NCI-H2196 treated with DMSO at 0.1 percent for 48 hours (cell line): ENCODE measurements at regions not wholly inside any gene's neighbourhood (a gene's known extent, or its start where the extent isn't known, plus 50 kb on each side); places are given as distances from the start of the nearest gene placed in this dataset.
"Not testable (repeated sequence)": the region's sequence is repeated elsewhere in the genome, so short reads cannot be mapped to it uniquely, and the experiment has no call there.

Experiments
- DNase-seq: peaks from one replicate; lab custom pipeline; 2025; ENCODE audit not compliant: unreplicated experiment; lab: John Stamatoyannopoulos, UW

- not testable (repeated sequence) for DNase-seq
These were observed 189.1 kb downstream of the DUSP10 start for GRCh38 chr1:221552792-221553191.

DNA sequence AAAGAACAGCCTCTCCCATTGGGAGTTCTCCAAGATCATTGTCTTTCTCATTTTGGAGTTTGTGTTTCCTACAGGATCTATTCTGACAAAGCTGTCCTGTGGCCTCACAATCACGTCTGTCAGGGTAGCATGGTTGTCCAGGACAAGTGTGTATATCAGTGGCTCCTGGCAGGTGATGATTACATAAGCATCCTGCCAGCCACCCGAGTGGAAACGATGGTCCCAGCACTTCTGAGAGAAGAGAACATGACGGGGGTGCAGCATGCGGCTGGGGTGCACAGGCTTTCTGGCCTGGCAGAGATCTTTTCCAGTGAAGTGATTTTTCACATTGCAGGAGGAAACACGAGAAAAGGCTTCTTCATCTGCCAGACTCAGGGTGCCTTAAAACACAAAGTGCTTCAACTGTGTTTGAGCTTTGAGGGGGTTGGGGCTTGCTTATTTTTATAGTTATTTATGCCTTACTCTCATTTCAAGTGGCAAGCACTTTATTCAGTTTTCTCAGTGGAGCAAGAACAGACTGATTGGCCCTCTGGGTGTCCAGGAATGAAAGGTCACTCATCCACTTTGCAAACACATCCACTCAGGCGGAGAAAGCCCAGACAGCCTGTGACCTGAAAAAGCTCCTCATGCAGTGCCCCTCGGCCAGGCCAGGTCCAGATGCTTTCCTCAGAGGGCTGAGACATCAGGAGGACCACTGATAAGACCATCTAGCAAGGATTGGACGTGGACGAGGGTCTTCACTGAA, 186.0 kb downstream of the DUSP10 start:
- DNase-seq, result no peak

- DNase-seq, result no peak
These were observed 185.5 kb downstream of the DUSP10 start for GRCh38 chr1:221556435-221556834.

- no peak for DNase-seq
These were observed 184.9 kb downstream of the DUSP10 start for GRCh38 chr1:221557013-221557412.

GRCh38 chr1:221558396-221558795, 183.5 kb downstream of the DUSP10 start:
- no peak for DNase-seq

GRCh38 chr1:221559911-221560310, 182.0 kb downstream of the DUSP10 start:
- DNase-seq, result no peak

DNA sequence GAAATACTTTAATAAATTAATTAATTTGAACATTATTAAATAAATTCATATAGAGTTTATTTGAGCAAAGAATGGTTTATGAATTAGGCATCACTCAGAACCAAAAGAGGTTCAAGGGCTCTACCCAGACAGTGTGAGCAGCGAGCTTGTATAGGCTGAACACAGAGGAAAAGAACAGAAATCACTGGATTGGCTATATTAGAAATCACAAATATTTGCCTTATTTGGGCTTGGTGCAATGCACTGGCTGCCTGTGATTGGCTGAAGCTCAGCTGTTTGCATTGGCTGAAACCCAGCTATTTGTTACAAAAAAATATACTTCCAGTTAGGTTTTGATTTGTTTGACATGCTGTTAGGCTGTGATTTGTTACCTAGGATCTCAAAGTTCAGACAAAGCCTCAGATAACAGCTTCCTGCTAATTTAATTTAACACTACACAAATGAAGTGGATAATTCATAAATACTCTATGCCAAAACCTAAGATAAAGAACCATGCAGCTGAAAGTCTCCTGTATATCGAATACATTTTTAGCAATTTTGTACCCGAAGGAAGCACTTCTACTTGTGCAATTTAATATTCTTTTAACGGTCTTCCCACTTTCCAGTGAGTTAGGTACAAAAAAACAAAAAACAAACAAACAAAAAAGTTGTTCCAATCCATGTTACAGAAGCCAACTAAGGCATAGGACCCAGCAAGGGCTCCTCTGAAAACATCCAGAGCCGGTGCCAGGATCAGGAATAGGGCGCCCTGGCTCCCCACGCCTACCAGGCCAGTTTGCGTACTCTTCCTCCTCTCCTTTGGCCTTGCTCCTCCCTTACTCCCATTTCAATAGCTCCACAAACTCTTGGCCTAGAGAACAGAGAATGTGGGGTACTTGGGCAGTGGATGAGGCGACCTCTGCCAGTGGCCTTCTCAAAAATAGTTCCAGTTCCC, 179.1 kb downstream of the DUSP10 start:
- no peak for DNase-seq

DNA sequence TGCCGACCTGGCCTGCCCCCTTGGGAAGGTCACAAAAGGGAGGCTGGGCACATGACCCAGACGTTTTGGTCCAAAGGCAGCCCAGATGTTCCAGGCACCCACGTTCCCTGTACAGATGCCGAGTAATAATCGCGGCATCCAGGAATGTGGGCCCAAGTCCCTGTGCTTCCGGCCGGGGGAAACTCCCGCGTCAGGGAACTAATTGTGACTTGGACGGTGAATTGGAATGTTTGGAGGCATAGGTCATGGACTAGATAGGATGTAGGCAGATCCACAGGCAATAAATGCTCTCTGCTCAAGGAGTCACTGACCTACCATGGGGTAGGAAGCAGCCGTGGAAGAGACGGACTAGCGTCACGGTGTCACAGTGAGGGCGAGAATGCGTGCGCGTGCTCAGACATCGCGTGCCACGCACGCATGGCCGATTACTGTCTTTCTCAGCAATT, 178.4 kb downstream of the DUSP10 start:
- DNase-seq, result no peak

GRCh38 chr1:221564891-221565290, 177.0 kb downstream of the DUSP10 start:
- no peak for DNase-seq

GRCh38 chr1:221565711-221566110, 176.2 kb downstream of the DUSP10 start:
- DNase-seq, result no peak

DNA sequence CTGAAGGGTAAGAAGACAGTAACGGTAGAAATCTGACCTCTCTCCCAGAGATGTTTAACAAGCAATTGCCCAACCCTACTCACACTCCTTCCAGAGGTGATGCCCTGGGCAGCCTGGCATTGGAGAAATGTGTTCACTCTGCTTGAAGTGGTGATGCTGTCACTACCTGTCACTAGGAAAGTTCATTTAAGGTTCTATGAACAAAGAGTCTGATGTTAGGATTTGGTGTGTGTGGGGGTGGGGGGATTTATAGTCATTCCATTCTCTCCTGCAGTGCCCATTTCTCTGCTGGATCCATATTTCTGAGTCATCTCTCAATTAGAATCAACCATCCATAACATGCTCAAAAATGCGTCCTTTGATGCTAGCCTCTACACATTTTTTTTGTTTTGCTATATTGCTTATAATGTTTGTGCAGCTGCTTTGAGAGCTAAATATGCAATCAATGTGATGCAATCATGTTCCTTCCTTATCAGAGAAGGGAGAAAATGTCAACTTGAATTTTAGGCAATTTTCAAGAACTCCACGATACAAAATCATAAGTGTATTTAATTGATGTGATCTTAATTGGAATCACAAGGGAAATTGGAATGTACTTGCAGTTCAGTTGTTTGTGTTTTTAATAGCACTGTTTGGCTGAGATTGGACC, 173.9 kb downstream of the DUSP10 start:
- no peak for DNase-seq

DNA sequence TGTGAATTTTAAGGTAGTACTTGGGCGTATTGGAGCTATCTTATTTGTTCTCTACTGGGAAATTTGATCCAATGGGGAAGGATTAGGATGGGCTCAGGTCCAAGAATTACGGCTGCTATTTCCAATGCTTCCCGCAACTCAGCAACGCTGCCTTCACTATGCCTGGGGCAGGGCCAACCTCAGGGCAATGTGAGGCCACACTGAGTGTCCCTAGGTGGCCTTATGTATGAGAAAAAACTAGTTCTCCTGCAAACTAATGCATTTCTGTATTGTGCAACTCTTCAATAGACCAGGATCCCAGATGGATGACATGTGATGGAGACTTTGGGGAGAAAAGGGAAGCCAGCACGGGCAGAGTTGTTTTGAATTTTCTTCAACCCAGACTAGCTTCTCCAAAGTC, 168.1 kb downstream of the DUSP10 start:
- peak; percentile 35 for DNase-seq

DNA sequence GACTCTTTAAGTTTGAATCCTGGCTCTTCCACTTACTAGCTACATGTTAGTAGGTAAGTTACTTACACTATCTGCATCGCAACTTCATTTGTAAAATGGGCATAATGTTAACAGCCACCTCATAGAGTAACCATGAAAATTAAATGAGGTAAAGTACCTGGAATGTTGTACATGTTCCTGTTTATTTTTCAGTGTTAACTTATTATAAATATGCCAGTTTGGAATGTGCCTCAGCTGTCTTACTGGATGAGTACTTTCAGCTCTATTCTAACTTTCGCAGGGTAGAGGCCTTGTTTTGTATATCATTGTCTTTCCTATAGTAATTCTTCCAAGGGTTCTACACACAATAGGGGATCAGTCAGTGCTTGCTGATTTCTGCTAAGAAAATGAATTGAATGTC, 167.4 kb downstream of the DUSP10 start:
- no peak for DNase-seq

DNA sequence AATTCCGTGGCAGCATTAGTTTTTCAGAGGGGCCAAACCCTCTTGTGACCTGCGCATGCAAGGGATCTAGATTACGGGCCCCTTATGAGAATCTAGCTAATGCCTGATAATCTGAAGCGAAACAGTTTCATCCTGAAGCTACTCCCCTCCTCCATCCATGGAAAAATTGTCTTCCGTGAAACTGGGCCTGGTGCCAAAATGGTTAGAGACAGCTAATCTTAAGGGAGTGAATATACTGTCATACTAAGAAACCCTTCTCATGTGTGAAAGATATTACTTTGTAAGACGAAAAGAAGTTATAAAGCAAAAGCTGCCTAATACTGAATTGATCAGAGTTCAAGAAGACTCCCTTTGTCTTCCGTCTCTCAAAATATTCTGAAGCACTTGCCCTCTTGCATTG, 166.3 kb downstream of the DUSP10 start:
- no peak for DNase-seq

GRCh38 chr1:221576268-221576667, 165.6 kb downstream of the DUSP10 start:
- no peak for DNase-seq

GRCh38 chr1:221583465-221583864, 158.4 kb downstream of the DUSP10 start:
- no peak for DNase-seq

GRCh38 chr1:221587013-221587412, 154.9 kb downstream of the DUSP10 start:
- not testable (repeated sequence) for DNase-seq

DNA sequence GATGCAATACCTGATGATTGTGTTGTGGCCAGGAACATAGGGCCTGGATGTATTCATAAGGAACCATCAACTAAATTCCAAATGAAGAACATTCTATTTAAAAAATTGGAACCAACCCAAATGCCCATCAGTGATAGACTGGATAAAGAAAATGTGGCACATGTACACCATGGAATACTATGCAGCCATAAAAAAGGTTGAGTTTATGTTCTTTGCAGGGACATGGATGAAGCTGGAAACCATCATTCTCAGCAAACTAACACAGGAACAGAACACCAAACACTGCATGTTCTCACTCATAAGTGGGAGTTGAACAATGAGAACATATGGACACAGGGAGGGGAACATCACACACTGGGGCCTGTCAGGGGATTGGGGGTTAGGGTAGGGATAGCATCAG, 150.6 kb downstream of the DUSP10 start:
- DNase-seq, result not testable (repeated sequence)

DNA sequence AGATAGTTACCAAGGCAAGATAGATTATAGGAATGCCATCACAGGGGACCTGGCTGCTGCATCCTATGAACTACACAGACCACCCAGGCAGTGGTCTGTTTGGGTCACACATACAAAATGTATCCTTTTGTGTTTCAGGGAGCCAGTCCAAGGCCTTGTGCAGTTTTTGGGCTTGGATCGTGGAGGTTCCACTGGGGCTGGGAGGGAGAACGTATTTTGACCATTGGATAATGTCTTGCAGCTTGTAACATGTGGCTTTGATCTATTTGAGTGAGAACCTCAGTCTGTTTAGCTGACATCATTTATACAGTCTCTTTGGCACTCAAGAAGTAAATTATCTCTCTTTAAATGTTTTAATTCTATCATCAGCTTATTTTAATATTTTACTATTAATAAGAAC, 147.3 kb downstream of the DUSP10 start:
- no peak for DNase-seq

DNA sequence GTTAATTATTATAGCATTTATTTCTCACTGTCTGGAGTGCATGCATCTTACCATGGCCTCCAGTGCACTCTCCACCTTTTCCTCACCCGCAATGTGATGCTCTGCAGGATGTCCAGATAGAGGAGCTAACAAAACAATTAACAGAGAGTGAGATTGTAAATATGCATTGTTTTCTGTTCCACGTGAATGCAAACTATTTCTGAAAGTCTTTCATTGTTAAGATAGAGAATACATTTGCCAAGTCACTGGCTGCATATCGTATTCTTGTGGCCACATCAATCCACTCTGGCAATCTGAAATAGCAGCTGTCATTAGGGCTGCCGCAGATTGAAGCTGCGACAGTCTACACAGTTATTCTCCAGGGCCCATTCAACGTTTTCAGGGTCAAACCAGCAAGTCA, 143.8 kb downstream of the DUSP10 start:
- no peak for DNase-seq

GRCh38 chr1:221601166-221601565, 140.7 kb downstream of the DUSP10 start:
- no peak for DNase-seq

DNA sequence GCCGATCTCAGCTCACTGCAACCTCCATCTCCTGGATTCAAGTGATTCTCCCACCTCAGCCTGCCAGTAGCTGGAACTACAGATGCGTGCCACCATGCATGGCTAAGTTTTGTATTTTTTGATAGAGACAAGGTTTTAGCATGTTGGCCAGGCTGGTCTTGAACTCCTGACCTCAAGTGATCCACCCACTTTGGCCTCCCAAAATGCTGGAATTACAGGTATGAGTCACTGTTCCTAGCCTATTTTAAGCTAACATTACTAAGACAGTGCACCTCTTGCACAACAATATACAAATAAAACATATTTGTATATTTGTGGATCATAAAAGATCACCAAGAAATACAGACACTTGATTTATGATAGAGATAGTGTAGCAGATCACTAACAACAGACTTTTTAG, 139.1 kb downstream of the DUSP10 start:
- DNase-seq, result no peak
